ENCODE measurements at regions not wholly inside any gene's neighbourhood (a gene's known extent, or its start where the extent isn't known, plus 50 kb on each side); places are given as distances from the start of the nearest gene placed in this dataset.

- peak; percentile 18 for DNase-seq
- Histone ChIP-seq H3K27ac (ENCODE audit: low read length) (no peak overlapping the region), H4K20me1 (ENCODE audit: insufficient read depth, low read length) (no peaks in the 10 kb centered on the region), H3K4me3 (ENCODE audit: low read length) (no peak overlapping the region), H3K79me2 (ENCODE audit: low read length) (no peaks in the 10 kb centered on the region), H3K27me3 (replicated peaks; ENCODE audit: insufficient read depth, low read length) (0 out of 2 replicates have a peak, but pooled peaks cover 4% of the 10 kb centered on the region), H3F3A (ENCODE audit: insufficient read depth, low read length) (no peaks in the 10 kb centered on the region), H3K9ac (ENCODE audit: low read length) (no peak overlapping the region), H2AFZ (ENCODE audit: low read length) (no peak overlapping the region), H3K4me1 (ENCODE audit: low read length) (no peaks in the 10 kb centered on the region), H3K4me2 (ENCODE audit: low read depth, low read length) (no peak overlapping the region), H3K9me3 (replicated peaks; ENCODE audit: insufficient read depth, low read length) (no peaks in the 10 kb centered on the region), H3K36me3 (replicated peaks; ENCODE audit: insufficient read depth, low read length) (no peaks in the 10 kb centered on the region), H3K9me2 (replicated peaks; ENCODE audit: insufficient read depth, low read length) (0 out of 2 replicates have a peak, but pooled peaks cover 4% of the 10 kb centered on the region)
- no peak for TF ChIP-seq EZH2 (optimal IDR thresholded peaks at IDR 0.05; ENCODE audit: low read depth, low read length)
- no peak for TF ChIP-seq CTCF (IDR thresholded peaks at IDR 0.05; ENCODE audit: low read length)
- TF ChIP-seq EZH2phosphoT487 (IDR thresholded peaks at IDR 0.05; ENCODE audit: low read length): no peak
These were observed 59.4 kb upstream of the ASIC2 start for GRCh38 chr17:33352526-33352925.

GRCh38 chr17:33356266-33356665 is 63.2 kb upstream of the ASIC2 start:
- Histone ChIP-seq H3K27ac (ENCODE audit: low read length) (no peak overlapping the region), H3K4me3 (ENCODE audit: low read length) (no peak overlapping the region), H3K4me2 (ENCODE audit: low read depth, low read length) (no peak overlapping the region), H2AFZ (ENCODE audit: low read length) (no peak overlapping the region), H4K20me1 (ENCODE audit: insufficient read depth, low read length) (no peaks in the 10 kb centered on the region), H3K9me3 (replicated peaks; ENCODE audit: insufficient read depth, low read length) (no peaks in the 10 kb centered on the region), H3K4me1 (ENCODE audit: low read length) (no peaks in the 10 kb centered on the region), H3K36me3 (replicated peaks; ENCODE audit: insufficient read depth, low read length) (no peaks in the 10 kb centered on the region), H3F3A (ENCODE audit: insufficient read depth, low read length) (no peaks in the 10 kb centered on the region), H3K9ac (ENCODE audit: low read length) (no peak overlapping the region), H3K9me2 (replicated peaks; ENCODE audit: insufficient read depth, low read length) (no peaks in the 10 kb centered on the region), H3K79me2 (ENCODE audit: low read length) (no peaks in the 10 kb centered on the region), H3K27me3 (replicated peaks; ENCODE audit: insufficient read depth, low read length) (no peaks in the 10 kb centered on the region)
- no peak for DNase-seq
- TF ChIP-seq EZH2phosphoT487 (IDR thresholded peaks at IDR 0.05; ENCODE audit: low read length): no peak
- no peak for TF ChIP-seq CTCF (IDR thresholded peaks at IDR 0.05; ENCODE audit: low read length)
- TF ChIP-seq EZH2 (optimal IDR thresholded peaks at IDR 0.05; ENCODE audit: low read depth, low read length): no peak

GRCh38 chr17:33363475-33363874 is 70.4 kb upstream of the ASIC2 start:
- no peaks in the 10 kb centered on the region for H3K27me3 ChIP-seq (replicated peaks; ENCODE audit: insufficient read depth, low read length)
- no peaks in the 10 kb centered on the region for H3F3A ChIP-seq (ENCODE audit: insufficient read depth, low read length)
- H3K9me2 ChIP-seq (replicated peaks; ENCODE audit: insufficient read depth, low read length): no peaks in the 10 kb centered on the region
- H3K9ac ChIP-seq (ENCODE audit: low read length): no peak overlapping the region
- H3K36me3 ChIP-seq (replicated peaks; ENCODE audit: insufficient read depth, low read length): no peaks in the 10 kb centered on the region
- no peak overlapping the region for H3K4me3 ChIP-seq (ENCODE audit: low read length)
- H3K79me2 ChIP-seq (ENCODE audit: low read length): no peaks in the 10 kb centered on the region
- H3K27ac ChIP-seq (ENCODE audit: low read length): no peak overlapping the region
- no peak overlapping the region for H2AFZ ChIP-seq (ENCODE audit: low read length)
- H3K9me3 ChIP-seq (replicated peaks; ENCODE audit: insufficient read depth, low read length): no peaks in the 10 kb centered on the region
- H3K4me2 ChIP-seq (ENCODE audit: low read depth, low read length): no peak overlapping the region
- no peak for TF ChIP-seq CTCF (IDR thresholded peaks at IDR 0.05; ENCODE audit: low read length)
- TF ChIP-seq EZH2phosphoT487 (IDR thresholded peaks at IDR 0.05; ENCODE audit: low read length): no peak
- TF ChIP-seq EZH2 (optimal IDR thresholded peaks at IDR 0.05; ENCODE audit: low read depth, low read length): no peak
- H3K4me1 ChIP-seq (ENCODE audit: low read length): no peaks in the 10 kb centered on the region
- no peak for DNase-seq
- no peaks in the 10 kb centered on the region for H4K20me1 ChIP-seq (ENCODE audit: insufficient read depth, low read length)

Measured in MM.1S (cell line).